Testis (tissue), 2 donors: ENCODE measurements at regions not wholly inside any gene's neighbourhood (a gene's known extent, or its start where the extent isn't known, plus 50 kb on each side); places are given as distances from the start of the nearest gene placed in this dataset.

Experiments
- DNase-seq: peaks from one replicate; pipeline ENCODE4 v3.0.0-alpha.2; 2019
- H3K27ac ChIP-seq, 2 donors: fragments of 200-600 bp; sonication (generic); one replicate each; pipeline ENCODE4 v1.5.1; 2019
- H3K27me3 ChIP-seq: fragments of 200-600 bp; sonication (generic); one replicate; pipeline ENCODE4 v1.5.1; 2019
- H3K36me3 ChIP-seq: fragments of 200-600 bp; sonication (generic); one replicate; pipeline ENCODE4 v1.5.1; 2017; ENCODE audit warnings: low read depth; ENCODE audit errors: missing control alignments
- H3K4me1 ChIP-seq: fragments of 200-600 bp; sonication (generic); one replicate; pipeline ENCODE4 v1.5.1; 2019
- H3K4me3 ChIP-seq, 2 donors: fragments of 200-600 bp; sonication (generic); one replicate each; pipeline ENCODE4 v1.5.1; 2017 to 2019
- H3K9me3 ChIP-seq: fragments of 200-600 bp; sonication (generic); one replicate; pipeline ENCODE4 v1.5.1; 2017
- POLR2A ChIP-seq: fragments of 450-650 bp; IDR thresholded peaks from one replicate; pipeline ENCODE4 v1.6.1; 2017; ENCODE audit warnings: antibody characterized with exemption, mild to moderate bottlenecking, moderate library complexity
- WGBS, 2 donors: methylation state at CpG; one replicate each; pipeline ENCODE4 v1.1.5; 2018; 5-methylcytosine and 5-hydroxymethylcytosine counted together
- intact Hi-C: fragments of 100-400 bp; cut with DNase I; formaldehyde crosslinking; loops from one replicate; pipeline ENCODE4 v1.15.1; 2023; ENCODE audit warnings: low total_unique reads
- TF ChIP-seq, protein P1 (sequence below), 3 experiments: fragments of 450-650 bp in 2 of 3; fragments of 200-600 bp in 1 of 3; sonication (generic) in 1 of 3; IDR thresholded peaks; one replicate each; pipeline ENCODE4 v1.5.1; 2016 to 2019; ENCODE audit warnings: antibody characterized with exemption in 3 of 3, mild to moderate bottlenecking in 2 of 3, moderate library complexity in 1 of 3

DNA sequence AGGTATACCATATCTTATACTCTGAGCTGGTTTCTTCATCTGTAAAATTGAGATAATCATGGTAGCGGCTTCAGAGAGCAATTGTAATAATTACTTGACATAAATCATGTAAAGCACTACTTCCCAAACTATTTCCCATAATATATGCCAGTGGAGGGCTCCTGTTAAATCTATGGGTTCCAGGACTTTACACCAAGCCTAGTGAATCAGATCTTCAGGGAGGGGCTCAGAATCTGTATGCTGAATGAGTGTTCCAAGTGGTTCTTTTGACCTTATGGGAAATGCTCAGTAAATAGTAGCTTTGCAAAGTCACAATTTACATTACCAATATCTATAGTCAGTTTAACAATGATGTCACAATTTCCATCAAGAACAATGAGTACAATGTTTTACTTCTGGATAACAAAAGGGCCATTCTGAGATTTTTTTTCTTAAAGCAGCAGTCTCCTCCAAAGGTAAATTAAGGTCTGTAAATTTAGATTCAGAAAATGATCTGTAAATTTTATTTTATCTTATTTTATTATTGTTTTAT, 50.9 kb upstream of the NLK start:
- Histone ChIP-seq H3K27me3 (no peaks in the 10 kb centered on the region), H3K4me3 (no peak overlapping the region), H3K9me3 (no peaks in the 10 kb centered on the region), H3K27ac (no peak overlapping the region), H3K36me3 (no peaks in the 10 kb centered on the region), H3K4me1 (peaks cover 5% of the 10 kb centered on the region)
- intact Hi-C loops = no loop called here
- TF ChIP-seq, protein P1, sequence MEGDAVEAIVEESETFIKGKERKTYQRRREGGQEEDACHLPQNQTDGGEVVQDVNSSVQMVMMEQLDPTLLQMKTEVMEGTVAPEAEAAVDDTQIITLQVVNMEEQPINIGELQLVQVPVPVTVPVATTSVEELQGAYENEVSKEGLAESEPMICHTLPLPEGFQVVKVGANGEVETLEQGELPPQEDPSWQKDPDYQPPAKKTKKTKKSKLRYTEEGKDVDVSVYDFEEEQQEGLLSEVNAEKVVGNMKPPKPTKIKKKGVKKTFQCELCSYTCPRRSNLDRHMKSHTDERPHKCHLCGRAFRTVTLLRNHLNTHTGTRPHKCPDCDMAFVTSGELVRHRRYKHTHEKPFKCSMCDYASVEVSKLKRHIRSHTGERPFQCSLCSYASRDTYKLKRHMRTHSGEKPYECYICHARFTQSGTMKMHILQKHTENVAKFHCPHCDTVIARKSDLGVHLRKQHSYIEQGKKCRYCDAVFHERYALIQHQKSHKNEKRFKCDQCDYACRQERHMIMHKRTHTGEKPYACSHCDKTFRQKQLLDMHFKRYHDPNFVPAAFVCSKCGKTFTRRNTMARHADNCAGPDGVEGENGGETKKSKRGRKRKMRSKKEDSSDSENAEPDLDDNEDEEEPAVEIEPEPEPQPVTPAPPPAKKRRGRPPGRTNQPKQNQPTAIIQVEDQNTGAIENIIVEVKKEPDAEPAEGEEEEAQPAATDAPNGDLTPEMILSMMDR (IDR thresholded peaks at IDR 0.05) = no peak
- no peak for TF ChIP-seq POLR2A
- DNase-seq = no peak
- 91 to 94% methylated on average over 1 of the region's 1 CpG for WGBS, 2 donors
